SK-N-SH (cell line): ENCODE measurements at regions not wholly inside any gene's neighbourhood (a gene's known extent, or its start where the extent isn't known, plus 50 kb on each side); places are given as distances from the start of the nearest gene placed in this dataset.
A peak's percentile ranks its signal among the peaks of the same experiment; 100 is the strongest.

Experiments
- CTCF ChIA-PET: fragments of 300-600, 350-600 bp; formaldehyde crosslinking; extraction: SDS; loops from one replicate; lab custom pipeline; 2021; lab: Yijun Ruan, JAX
- POLR2A ChIA-PET: fragments of 350-600 bp; sonication (Branson Sonifier 250); formaldehyde crosslinking; extraction: SDS; loops from one replicate; lab custom pipeline; 2020; ENCODE audit warnings: antibody characterized with exemption, inconsistent platforms; lab: Yijun Ruan, JAX
- DNase-seq: peaks from one replicate; pipeline ENCODE4 v3.0.0; 2012
- H2AFZ ChIP-seq: fragments of 200-600 bp; sonication (generic); 2 replicates; pipeline ENCODE4 v1.8.1; 2016; ENCODE audit warnings: antibody characterized with exemption, mild to moderate bottlenecking, low read depth
- H3F3A ChIP-seq: fragments of 200-600 bp; sonication (generic); replicated peaks from 2 replicates; pipeline ENCODE3; 2016; ENCODE audit warnings: antibody characterized with exemption, mild to moderate bottlenecking; ENCODE audit not compliant: insufficient read depth
- H3K27ac ChIP-seq, 2 experiments: fragments of 200-500 bp in 1 of 2; fragments of 200-600 bp in 1 of 2; sonication (Bioruptor generic) in 1 of 2; sonication (generic), shearing (Covaris generic) in 1 of 2; 2 replicates each; pipeline versions ENCODE4 v1.5.1 to v1.6.1; 2014 to 2016; ENCODE audit warnings: low read depth in 2 of 2, inconsistent platforms in 1 of 2, low read length in 1 of 2, mild to moderate bottlenecking in 1 of 2, mixed read lengths in 1 of 2
- H3K27me3 ChIP-seq: fragments of 200-600 bp; sonication (generic), shearing (Covaris generic); 2 replicates; pipeline ENCODE4 v1.6.1; 2016; ENCODE audit warnings: mixed run types; ENCODE audit not compliant: insufficient read depth
- H3K36me3 ChIP-seq, 2 experiments: fragments of 200-500 bp in 1 of 2; fragments of 200-600 bp in 1 of 2; sonication (Bioruptor generic) in 1 of 2; sonication (generic) in 1 of 2; replicated peaks in 1 of 2; 2 replicates each; pipeline versions ENCODE3 to v1.5.1; 2014 to 2016; ENCODE audit warnings: low read length in 1 of 2, mild to moderate bottlenecking in 1 of 2; ENCODE audit not compliant: insufficient read depth in 2 of 2, control insufficient read depth in 1 of 2
- H3K4me1 ChIP-seq, 2 experiments: fragments of 200-500 bp in 1 of 2; fragments of 200-600 bp in 1 of 2; sonication (Bioruptor generic) in 1 of 2; sonication (generic), shearing (Covaris generic) in 1 of 2; 2 replicates each; pipeline versions ENCODE4 v1.5.1 to v1.6.1; 2014 to 2016; ENCODE audit warnings: low read depth in 1 of 2, low read length in 1 of 2, mixed run types in 1 of 2; ENCODE audit not compliant: insufficient read depth in 2 of 2, control insufficient read depth in 1 of 2
- H3K4me2 ChIP-seq: fragments of 200-600 bp; sonication (generic), shearing (Covaris generic); 2 replicates; pipeline ENCODE4 v1.6.1; 2017; ENCODE audit warnings: mixed run types
- H3K4me3 ChIP-seq, 2 experiments: fragments of 200-500 bp in 1 of 2; fragments of 200-600 bp in 1 of 2; sonication (Bioruptor generic) in 1 of 2; sonication (generic), shearing (Covaris generic) in 1 of 2; 2 replicates each; pipeline versions ENCODE4 v1.5.1 to v1.8.1; 2014 to 2016; ENCODE audit warnings: low read depth in 2 of 2, inconsistent platforms in 1 of 2, low read length in 1 of 2, mild to moderate bottlenecking in 1 of 2, mixed read lengths in 1 of 2, moderate library complexity in 1 of 2
- H3K79me2 ChIP-seq: fragments of 200-600 bp; sonication (generic); 2 replicates; pipeline ENCODE4 v1.8.1; 2017; ENCODE audit warnings: mild to moderate bottlenecking; ENCODE audit not compliant: insufficient read depth
- H3K9ac ChIP-seq: fragments of 200-600 bp; sonication (generic); 2 replicates; pipeline ENCODE4 v1.6.1; 2017; ENCODE audit warnings: mixed run types
- H3K9me2 ChIP-seq: fragments of 200-600 bp; sonication (generic); 2 replicates; pipeline ENCODE4 v1.6.1; 2017; ENCODE audit warnings: mixed run types
- H3K9me3 ChIP-seq: fragments of 200-600 bp; sonication (generic); 2 replicates; pipeline ENCODE4 v1.6.1; 2017; ENCODE audit warnings: mixed run types, mild to moderate bottlenecking, moderate library complexity
- H4K20me1 ChIP-seq: fragments of 200-600 bp; sonication (generic); 2 replicates; pipeline ENCODE4 v1.6.1; 2017; ENCODE audit warnings: mild to moderate bottlenecking, mixed run types; ENCODE audit not compliant: insufficient read depth
- CTCF ChIP-seq: fragments of 200-600 bp; sonication (generic); IDR thresholded peaks from 2 replicates; pipeline ENCODE4 v1.6.1; 2017; ENCODE audit warnings: antibody characterized with exemption, mild to moderate bottlenecking, moderate library complexity
- MAX ChIP-seq: IDR thresholded peaks from 2 replicates; pipeline ENCODE4 v1.4.0; 2012; ENCODE audit warnings: low read depth
- PBX3 ChIP-seq: IDR thresholded peaks from 2 replicates; pipeline ENCODE4; 2012
- RAD21 ChIP-seq: IDR thresholded peaks from 2 replicates; pipeline ENCODE4 v1.6.1; 2012; ENCODE audit warnings: mild to moderate bottlenecking, low read length
- RXRA ChIP-seq: IDR thresholded peaks from 2 replicates; pipeline ENCODE4 v1.4.0; 2012; ENCODE audit warnings: low read depth, mild to moderate bottlenecking, borderline replicate concordance
- TCF12 ChIP-seq: IDR thresholded peaks from 2 replicates; pipeline ENCODE4 v1.4.0; 2012
- TEAD4 ChIP-seq: IDR thresholded peaks from 2 replicates; pipeline ENCODE4 v1.4.0; 2012; ENCODE audit warnings: mild to moderate bottlenecking, borderline replicate concordance; ENCODE audit not compliant: insufficient read depth
- USF1 ChIP-seq: IDR thresholded peaks from 2 replicates; pipeline ENCODE4 v1.4.0; 2012; ENCODE audit warnings: low read depth, borderline replicate concordance
- WGBS: methylation state at CpG from one replicate; pipeline ENCODE4 v1.1.6; 2017; ENCODE audit warnings: low lambda C conversion rate; 5-methylcytosine and 5-hydroxymethylcytosine counted together

GRCh38 chr12:47017901-47018475, 61.4 kb upstream of the PCED1B start:
- no peaks in the 10 kb centered on the region for H3K9me2 ChIP-seq
- 38% methylated on average over 2 of the region's 2 CpGs for WGBS
- H3K4me2 ChIP-seq = peak overlapping the region; percentile 52; the same call in 1 of the 2 replicates
- ChIA-PET POLR2A (no interaction called here), CTCF (no interaction called here)
- H3K4me1 ChIP-seq = peaks cover 0 to 23% of the 10 kb centered on the region in 2 experiments
- H3K79me2 ChIP-seq = no peaks in the 10 kb centered on the region
- no peaks in the 10 kb centered on the region for H4K20me1 ChIP-seq
- no peaks in the 10 kb centered on the region for H3K9me3 ChIP-seq
- peak overlapping the region; percentile 27; the same call in 1 of the 2 replicates for H3K9ac ChIP-seq
- peak overlapping the region; percentile 43 to 44; a peak in 3 of 4 replicates for H3K27ac ChIP-seq
- TF ChIP-seq MAX (0 out of 2 replicates have a peak, but pooled peaks have one; percentile 49), RXRA (0 out of 2 replicates have a peak, but pooled peaks have one; percentile 23), TEAD4 (no peak), TCF12 (peak; percentile 28; the same call in 1 of the 2 replicates), CTCF (no peak), USF1 (no peak)
- DNase-seq = no peak
- peak overlapping the region in 1 of 2 experiments; percentile 42; a peak in 1 of 4 replicates for H3K4me3 ChIP-seq
- H3K27me3 ChIP-seq = no peaks in the 10 kb centered on the region
- H3K36me3 ChIP-seq = no peaks in the 10 kb centered on the region
- peak overlapping the region; percentile 64; the same call in 1 of the 2 replicates for H2AFZ ChIP-seq
- H3F3A ChIP-seq = peaks cover 21% of the 10 kb centered on the region

GRCh38 chr12:47020211-47020821, 59.1 kb upstream of the PCED1B start:
- Histone ChIP-seq H3K27me3 (no peaks in the 10 kb centered on the region), H2AFZ (peak overlapping the region; percentile 74; the same call in 1 of the 2 replicates), H3F3A (peaks cover 17% of the 10 kb centered on the region), H3K79me2 (no peaks in the 10 kb centered on the region), H3K4me3 (peak overlapping the region in 1 of 2 experiments; percentile 37; a peak in 1 of 4 replicates), H3K9me3 (no peaks in the 10 kb centered on the region), H3K4me1 (peaks cover 0 to 18% of the 10 kb centered on the region in 2 experiments), H4K20me1 (no peaks in the 10 kb centered on the region), H3K36me3 (no peaks in the 10 kb centered on the region), H3K4me2 (peak overlapping the region; percentile 32), H3K27ac (peak overlapping the region; percentile 64 to 89), H3K9me2 (no peaks in the 10 kb centered on the region), H3K9ac (peak overlapping the region; percentile 36; the same call in 1 of the 2 replicates)
- 27% methylated on average over 7 of the region's 7 CpGs for WGBS
- ChIA-PET POLR2A (no interaction called here), CTCF (interaction anchor here (0.7 to 3.2 kb wide), 8 partner anchors 12 to 951 kb away, joined by 3 to 15 read pairs (median 4); no protein-coding TSS in a partner anchor)
- no peak for DNase-seq
- TF ChIP-seq RAD21 = no peak
- TF ChIP-seq TCF12 = peak; percentile 43
- peak; percentile 74 for TF ChIP-seq PBX3
